Loucy (cell line): ENCODE measurements at regions not wholly inside any gene's neighbourhood (a gene's known extent, or its start where the extent isn't known, plus 50 kb on each side); places are given as distances from the start of the nearest gene placed in this dataset.

Experiments used
- H2AFZ ChIP-seq: fragments of 200-600 bp; sonication (generic); 2 replicates; pipeline ENCODE4 v1.6.0; 2016; ENCODE audit warnings: antibody characterized with exemption, mild to moderate bottlenecking, low read length, moderate library complexity
- H3F3A ChIP-seq: fragments of 200-600 bp; 2 replicates; pipeline ENCODE4 v1.6.0; 2016; ENCODE audit warnings: antibody characterized with exemption, low read depth, mild to moderate bottlenecking
- H3K27me3 ChIP-seq: fragments of 200-600 bp; sonication (generic); 2 replicates; pipeline ENCODE4 v1.6.1; 2014; ENCODE audit warnings: low read length, mild to moderate bottlenecking; ENCODE audit not compliant: insufficient read depth, poor library complexity, severe bottlenecking
- H3K36me3 ChIP-seq: fragments of 200-600 bp; sonication (generic); 2 replicates; pipeline ENCODE4 v1.6.1; 2016; ENCODE audit warnings: low read length; ENCODE audit not compliant: insufficient read depth
- H3K4me1 ChIP-seq: fragments of 200-600 bp; sonication (generic); 2 replicates; pipeline ENCODE4 v1.5.1; 2014; ENCODE audit warnings: low read length, mild to moderate bottlenecking; ENCODE audit not compliant: insufficient read depth, poor library complexity, severe bottlenecking
- H3K4me2 ChIP-seq: fragments of 200-600 bp; sonication (generic); 2 replicates; pipeline ENCODE4 v1.6.0; 2014; ENCODE audit warnings: antibody characterized with exemption, low read length, low read depth, mild to moderate bottlenecking; ENCODE audit not compliant: poor library complexity, severe bottlenecking
- H3K4me3 ChIP-seq: fragments of 200-600 bp; sonication (generic); 2 replicates; pipeline ENCODE4 v1.5.1; 2014; ENCODE audit warnings: low read length, mild to moderate bottlenecking, mixed read lengths; ENCODE audit not compliant: poor library complexity, severe bottlenecking
- H3K79me2 ChIP-seq: fragments of 200-600 bp; sonication (generic); 2 replicates; pipeline ENCODE4 v1.6.1; 2014; ENCODE audit warnings: low read length; ENCODE audit not compliant: insufficient read depth
- H3K9ac ChIP-seq: fragments of 200-600 bp; sonication (generic); 2 replicates; pipeline ENCODE4 v1.6.0; 2014; ENCODE audit warnings: mild to moderate bottlenecking, low read depth, low read length, moderate library complexity; ENCODE audit not compliant: poor library complexity, severe bottlenecking
- H3K9me2 ChIP-seq: fragments of 200-600 bp; sonication (generic); replicated peaks from 2 replicates; pipeline ENCODE4 v1.6.1; 2016; ENCODE audit warnings: low read depth, low read length, mixed read lengths
- H3K9me3 ChIP-seq: fragments of 200-600 bp; sonication (generic); 2 replicates; pipeline ENCODE4 v1.6.1; 2014; ENCODE audit warnings: mild to moderate bottlenecking, antibody characterized with exemption, low read length, low read depth; ENCODE audit not compliant: insufficient read depth
- H4K20me1 ChIP-seq: fragments of 200-600 bp; sonication (generic); 2 replicates; pipeline ENCODE4 v1.6.0; 2014; ENCODE audit warnings: antibody characterized with exemption, low read length, mild to moderate bottlenecking; ENCODE audit not compliant: insufficient read depth, poor library complexity, severe bottlenecking
- EZH2phosphoT487 ChIP-seq: fragments of 200-600 bp; IDR thresholded peaks from 2 replicates; pipeline ENCODE4 v1.6.1; 2018; ENCODE audit warnings: antibody characterized with exemption, mild to moderate bottlenecking, moderate library complexity, borderline replicate concordance
- TF ChIP-seq, protein P1 (sequence below): fragments of 200-600 bp; sonication (generic); conservative IDR thresholded peaks from 2 replicates; pipeline ENCODE4 v1.5.1; 2014; ENCODE audit warnings: mild to moderate bottlenecking, antibody characterized with exemption, low read length

GRCh38 chr14:29176876-29177275 lies 410.3 kb downstream of the FOXG1 start:
- H3K4me2 ChIP-seq = no peak overlapping the region
- TF ChIP-seq EZH2phosphoT487 = no peak
- TF ChIP-seq, protein P1, sequence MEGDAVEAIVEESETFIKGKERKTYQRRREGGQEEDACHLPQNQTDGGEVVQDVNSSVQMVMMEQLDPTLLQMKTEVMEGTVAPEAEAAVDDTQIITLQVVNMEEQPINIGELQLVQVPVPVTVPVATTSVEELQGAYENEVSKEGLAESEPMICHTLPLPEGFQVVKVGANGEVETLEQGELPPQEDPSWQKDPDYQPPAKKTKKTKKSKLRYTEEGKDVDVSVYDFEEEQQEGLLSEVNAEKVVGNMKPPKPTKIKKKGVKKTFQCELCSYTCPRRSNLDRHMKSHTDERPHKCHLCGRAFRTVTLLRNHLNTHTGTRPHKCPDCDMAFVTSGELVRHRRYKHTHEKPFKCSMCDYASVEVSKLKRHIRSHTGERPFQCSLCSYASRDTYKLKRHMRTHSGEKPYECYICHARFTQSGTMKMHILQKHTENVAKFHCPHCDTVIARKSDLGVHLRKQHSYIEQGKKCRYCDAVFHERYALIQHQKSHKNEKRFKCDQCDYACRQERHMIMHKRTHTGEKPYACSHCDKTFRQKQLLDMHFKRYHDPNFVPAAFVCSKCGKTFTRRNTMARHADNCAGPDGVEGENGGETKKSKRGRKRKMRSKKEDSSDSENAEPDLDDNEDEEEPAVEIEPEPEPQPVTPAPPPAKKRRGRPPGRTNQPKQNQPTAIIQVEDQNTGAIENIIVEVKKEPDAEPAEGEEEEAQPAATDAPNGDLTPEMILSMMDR = no peak
- no peak overlapping the region for H2AFZ ChIP-seq
- H4K20me1 ChIP-seq = no peaks in the 10 kb centered on the region
- no peaks in the 10 kb centered on the region for H3K4me1 ChIP-seq
- H3K9me3 ChIP-seq = no peaks in the 10 kb centered on the region
- no peaks in the 10 kb centered on the region for H3K9me2 ChIP-seq
- H3K27me3 ChIP-seq = no peaks in the 10 kb centered on the region
- H3K9ac ChIP-seq = no peak overlapping the region
- no peak overlapping the region for H3K4me3 ChIP-seq
- no peaks in the 10 kb centered on the region for H3K36me3 ChIP-seq
- H3F3A ChIP-seq = no peaks in the 10 kb centered on the region
- H3K79me2 ChIP-seq = no peaks in the 10 kb centered on the region

DNA sequence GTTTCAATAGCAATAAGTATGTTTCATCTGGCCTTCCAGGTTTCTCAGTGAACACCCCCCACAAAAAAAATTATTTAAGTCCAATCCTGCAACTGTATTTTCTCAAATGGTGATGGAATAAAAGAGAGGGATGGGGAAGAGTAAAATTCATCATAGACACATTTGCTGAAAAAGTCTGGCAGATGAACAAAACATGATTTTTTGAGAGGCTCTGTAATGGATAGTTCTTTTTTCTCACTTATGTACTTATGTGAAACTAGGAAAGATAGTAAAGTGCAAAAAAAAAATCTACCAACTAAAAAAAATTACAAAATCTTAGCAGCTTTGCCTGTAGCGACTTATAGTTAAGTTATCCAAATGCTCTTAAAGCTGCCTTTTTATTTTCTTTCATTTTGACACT lies 412.4 kb downstream of the FOXG1 start:
- no peaks in the 10 kb centered on the region for H3K36me3 ChIP-seq
- no peak overlapping the region for H3K9ac ChIP-seq
- H3K9me2 ChIP-seq = no peaks in the 10 kb centered on the region
- no peaks in the 10 kb centered on the region for H3K4me1 ChIP-seq
- no peak for TF ChIP-seq EZH2phosphoT487
- TF ChIP-seq, protein P1 = no peak
- H3K79me2 ChIP-seq = no peaks in the 10 kb centered on the region
- no peaks in the 10 kb centered on the region for H4K20me1 ChIP-seq
- no peaks in the 10 kb centered on the region for H3K9me3 ChIP-seq
- no peaks in the 10 kb centered on the region for H3K27me3 ChIP-seq
- no peak overlapping the region for H2AFZ ChIP-seq
- H3F3A ChIP-seq = no peaks in the 10 kb centered on the region
- no peak overlapping the region for H3K4me2 ChIP-seq
- H3K4me3 ChIP-seq = no peak overlapping the region

- Histone ChIP-seq H3K4me2 (no peak overlapping the region), H4K20me1 (no peaks in the 10 kb centered on the region), H3K79me2 (no peaks in the 10 kb centered on the region), H3K36me3 (no peaks in the 10 kb centered on the region), H3K27me3 (no peaks in the 10 kb centered on the region), H3K9ac (no peak overlapping the region), H3K9me3 (no peaks in the 10 kb centered on the region), H3K4me1 (no peaks in the 10 kb centered on the region), H3F3A (no peaks in the 10 kb centered on the region), H3K9me2 (no peaks in the 10 kb centered on the region), H3K4me3 (no peak overlapping the region), H2AFZ (no peak overlapping the region)
- TF ChIP-seq, protein P1 = no peak
- no peak for TF ChIP-seq EZH2phosphoT487
Measured at GRCh38 chr14:29191092-29191491, 424.5 kb downstream of the FOXG1 start.
